NOMO-1 (cell line): ENCODE measurements at regions not wholly inside any gene's neighbourhood (a gene's known extent, or its start where the extent isn't known, plus 50 kb on each side); places are given as distances from the start of the nearest gene placed in this dataset.
"Not testable (repeated sequence)": the region's sequence is repeated elsewhere in the genome, so short reads cannot be mapped to it uniquely, and the experiment has no call there.

Experiments used
- DNase-seq, 2 experiments: peaks; one replicate each; lab custom pipeline; 2025; ENCODE audit not compliant: unreplicated experiment in 2 of 2; lab: John Stamatoyannopoulos, UW

- no peak for DNase-seq
These were observed 77.2 kb upstream of the TRPM1 start for GRCh38 chr15:31178705-31179104.

GRCh38 chr15:31179693-31180092 lies 78.2 kb upstream of the TRPM1 start:
- no peak for DNase-seq

- no peak for DNase-seq
These were observed 91.8 kb upstream of the TRPM1 start for GRCh38 chr15:31193291-31193690.

- no peak for DNase-seq
These were observed 94.3 kb upstream of the TRPM1 start for GRCh38 chr15:31195871-31196270.

GRCh38 chr15:31197497-31198414 lies 96.2 kb upstream of the TRPM1 start:
- DNase-seq, result no peak

- DNase-seq, result peak; percentile 29 to 33
These were observed 99.2 kb upstream of the TRPM1 start for GRCh38 chr15:31200735-31201151.

- DNase-seq, result no peak
These were observed 101.4 kb upstream of the TRPM1 start for GRCh38 chr15:31202953-31203352.

- DNase-seq, result no peak
These were observed 102.5 kb upstream of the TRPM1 start for GRCh38 chr15:31203999-31204398.

- DNase-seq, result no peak
These were observed 105.1 kb upstream of the TRPM1 start for GRCh38 chr15:31206386-31207181.

- DNase-seq, result no peak
These were observed 105.7 kb upstream of the TRPM1 start for GRCh38 chr15:31207246-31207645.

- not testable (repeated sequence) for DNase-seq
These were observed 106.3 kb upstream of the TRPM1 start for GRCh38 chr15:31207861-31208260.

GRCh38 chr15:31208817-31209216 lies 107.3 kb upstream of the TRPM1 start:
- DNase-seq, result no peak

GRCh38 chr15:31211353-31211752 lies 109.8 kb upstream of the TRPM1 start:
- DNase-seq, result no peak

- DNase-seq, result peak; percentile 66 to 75
These were observed 111.0 kb upstream of the TRPM1 start for GRCh38 chr15:31212326-31213080.

- no peak for DNase-seq
These were observed 112.3 kb upstream of the KLF13 start for GRCh38 chr15:31214158-31214863.

GRCh38 chr15:31214864-31215489 lies 111.7 kb upstream of the KLF13 start:
- no peak for DNase-seq

GRCh38 chr15:31215490-31216214 lies 111.0 kb upstream of the KLF13 start:
- peak; percentile 80 to 83 for DNase-seq

GRCh38 chr15:31216215-31216911 lies 110.3 kb upstream of the KLF13 start:
- peak; percentile 95 to 99 for DNase-seq

GRCh38 chr15:31217067-31217466 lies 109.6 kb upstream of the KLF13 start:
- DNase-seq, result no peak
